GM18867 (cell line): ENCODE measurements at regions not wholly inside any gene's neighbourhood (a gene's known extent, or its start where the extent isn't known, plus 50 kb on each side); places are given as distances from the start of the nearest gene placed in this dataset.
A peak's percentile ranks its signal among the peaks of the same experiment; 100 is the strongest.

Experiments
- ATAC-seq: cut with Tn5 transposase; IDR thresholded peaks from one replicate; pipeline ENCODE4 v1.9.1; 2021; ENCODE audit warnings: mild to moderate bottlenecking, moderate library complexity; ENCODE audit not compliant: unreplicated experiment

DNA sequence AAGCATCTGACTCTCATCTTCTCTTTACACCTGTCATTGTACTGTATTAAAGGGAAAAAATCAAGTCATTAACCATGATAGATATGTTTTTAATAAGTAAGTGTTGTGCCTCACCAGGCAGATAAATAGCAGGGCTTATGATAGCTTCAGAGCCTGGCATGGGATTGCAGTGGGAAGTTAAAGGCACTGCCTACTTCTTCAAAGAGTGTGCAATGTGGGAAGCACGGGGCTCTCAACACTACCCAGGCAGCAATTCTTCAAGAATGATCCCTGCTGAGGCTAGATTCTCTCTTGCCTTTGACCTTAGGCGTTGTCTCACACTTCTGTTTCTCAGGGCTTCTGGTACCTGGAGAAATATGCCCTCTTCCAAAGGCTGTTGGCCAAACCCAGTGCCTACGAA, 297.3 kb downstream of the MAF start:
- no peak for ATAC-seq

- ATAC-seq, result no peak
These were observed 297.8 kb downstream of the MAF start for GRCh38 chr16:79302731-79303130.

DNA sequence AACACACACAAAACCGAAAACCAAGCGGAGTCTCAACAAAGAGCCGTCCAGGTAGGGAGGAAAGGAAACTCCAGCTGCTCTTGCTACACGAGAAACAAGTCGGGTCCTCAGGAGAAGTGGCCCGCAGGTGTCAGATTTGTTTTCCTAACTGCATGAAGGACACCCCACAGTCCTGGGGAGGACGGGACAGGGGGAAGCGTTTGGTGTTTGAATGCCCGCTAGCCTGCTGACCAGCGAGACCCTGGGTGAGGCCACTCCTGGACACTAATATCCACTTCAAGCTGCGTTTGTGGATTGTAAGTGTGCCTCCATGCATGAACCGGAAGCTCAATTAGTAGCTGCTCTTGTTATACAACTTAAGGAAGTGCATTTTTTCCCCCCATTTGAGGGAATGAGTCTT, 299.5 kb downstream of the MAF start:
- no peak for ATAC-seq

DNA sequence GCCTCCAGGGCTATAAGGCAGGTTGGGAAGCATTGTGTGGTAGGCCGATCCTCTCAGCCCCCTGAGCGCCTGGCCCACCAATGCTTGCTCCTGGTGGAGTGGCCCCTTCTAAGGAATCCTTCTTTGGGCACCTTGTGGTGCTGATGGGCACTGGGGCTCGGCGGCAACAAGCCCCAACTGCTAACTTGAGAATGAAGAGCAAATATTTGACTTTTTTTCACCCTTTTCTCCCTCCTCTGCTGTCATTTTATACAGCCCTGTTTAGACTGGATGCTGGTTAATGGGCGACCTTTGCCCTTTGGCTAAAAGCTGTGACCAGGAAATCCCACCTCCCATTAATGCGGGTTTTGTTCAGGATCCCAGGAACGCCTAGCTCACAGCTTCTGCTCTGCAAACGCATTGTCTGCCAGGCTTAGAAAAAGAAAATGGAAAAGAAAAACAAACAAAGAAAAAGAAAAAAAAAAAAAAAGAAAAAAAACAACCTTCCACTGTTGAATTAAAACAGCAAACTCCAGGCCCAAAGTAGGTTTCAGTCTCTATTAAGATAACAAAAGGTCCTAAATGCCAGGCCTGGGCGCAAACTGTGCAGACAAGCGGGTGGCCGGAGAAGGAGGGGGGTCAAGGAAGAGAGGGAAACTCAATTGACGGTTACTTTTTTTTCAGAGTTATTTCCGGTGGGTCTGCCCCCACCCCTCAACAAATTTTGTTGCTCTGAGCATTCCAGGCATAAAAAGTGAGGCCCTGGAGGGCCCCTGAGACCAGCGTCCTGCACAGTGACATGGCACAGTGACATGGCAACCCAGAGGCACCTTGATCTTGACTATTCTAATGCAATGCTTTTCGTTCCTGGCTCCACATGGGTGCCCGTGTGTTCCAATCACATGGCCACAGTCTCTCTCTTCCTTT, 301.4 kb downstream of the MAF start:
- no peak for ATAC-seq

DNA sequence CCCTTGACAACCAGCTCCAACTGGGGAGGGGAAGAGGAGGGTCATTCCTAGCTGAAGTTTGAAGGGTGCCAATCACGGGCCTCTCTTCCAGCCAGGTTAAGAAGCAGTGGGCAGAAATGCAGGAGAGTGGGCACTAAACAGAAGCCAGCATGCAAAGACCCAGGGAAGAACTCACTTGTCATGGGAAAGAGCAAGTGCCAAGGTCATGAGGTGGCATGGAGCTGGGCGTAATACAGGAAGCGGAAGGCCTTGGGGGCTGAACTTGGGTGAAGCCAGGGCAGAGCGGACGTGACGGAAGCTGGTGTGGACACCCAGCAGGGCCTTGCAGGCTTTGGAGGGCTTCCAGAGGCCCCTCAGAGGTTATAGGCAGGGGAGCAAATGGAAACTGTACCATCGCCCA, 302.1 kb downstream of the MAF start:
- ATAC-seq, result no peak

- ATAC-seq, result no peak
These were observed 302.7 kb downstream of the MAF start for GRCh38 chr16:79297805-79298204.

GRCh38 chr16:79297296-79297695, 303.2 kb downstream of the MAF start:
- no peak for ATAC-seq

DNA sequence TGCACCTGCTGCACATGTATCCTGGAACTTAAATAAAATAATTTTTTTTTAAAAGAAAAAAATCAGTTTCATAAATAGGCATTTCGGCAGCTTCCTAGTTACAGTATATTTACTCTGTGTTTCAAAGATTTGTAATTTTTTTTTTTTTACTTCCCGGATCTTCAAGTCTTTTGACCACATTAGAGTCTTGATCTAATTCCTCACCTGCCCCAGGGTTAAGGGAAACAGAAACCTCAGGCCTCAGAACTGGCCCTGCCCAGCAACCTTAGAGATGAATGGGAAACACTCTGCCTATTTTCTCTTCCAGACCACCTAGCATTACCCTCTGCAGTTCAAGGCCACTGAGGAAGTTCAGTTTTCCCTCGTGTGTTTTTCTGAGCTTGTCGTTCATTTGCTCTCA, 304.0 kb downstream of the MAF start:
- no peak for ATAC-seq

DNA sequence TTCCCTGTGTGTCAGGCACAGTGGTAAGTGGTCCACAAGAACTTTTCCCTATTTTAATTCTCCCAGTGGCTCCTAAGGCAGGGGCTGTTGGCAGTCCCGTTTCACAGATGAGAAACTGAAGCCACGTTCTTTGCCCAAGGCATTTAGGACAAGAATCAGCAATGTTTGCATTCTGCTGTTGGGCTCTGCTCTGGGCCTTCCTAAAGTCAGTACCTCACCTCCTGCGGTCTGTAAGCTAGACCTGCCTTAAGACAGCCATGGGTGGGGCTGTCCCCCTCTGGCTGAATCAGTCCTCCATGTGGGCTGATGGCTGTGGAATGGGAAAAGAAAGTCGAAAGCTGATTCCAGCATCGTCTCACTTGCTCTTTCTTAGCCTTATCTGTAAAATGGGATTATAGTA, 304.8 kb downstream of the MAF start:
- no peak for ATAC-seq

DNA sequence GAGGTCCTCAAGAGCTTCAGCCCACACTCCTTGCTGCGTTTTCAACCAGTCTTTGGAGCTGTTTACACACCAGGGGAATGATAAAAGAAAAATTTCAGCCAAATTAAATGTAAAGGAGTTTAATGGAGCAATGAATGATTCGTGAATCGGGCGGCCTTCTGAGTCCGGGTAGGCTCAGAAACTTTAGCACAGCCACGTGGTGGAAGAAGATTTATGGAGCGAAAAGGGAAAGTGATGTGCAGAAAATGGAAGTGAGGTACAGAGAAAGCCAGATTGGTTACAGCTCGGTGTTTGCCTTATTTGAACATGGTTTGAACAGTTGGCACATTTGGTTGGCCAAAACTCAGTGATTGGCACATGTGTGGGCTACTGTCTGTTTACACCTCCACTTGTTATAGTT, 305.4 kb downstream of the MAF start:
- no peak for ATAC-seq

DNA sequence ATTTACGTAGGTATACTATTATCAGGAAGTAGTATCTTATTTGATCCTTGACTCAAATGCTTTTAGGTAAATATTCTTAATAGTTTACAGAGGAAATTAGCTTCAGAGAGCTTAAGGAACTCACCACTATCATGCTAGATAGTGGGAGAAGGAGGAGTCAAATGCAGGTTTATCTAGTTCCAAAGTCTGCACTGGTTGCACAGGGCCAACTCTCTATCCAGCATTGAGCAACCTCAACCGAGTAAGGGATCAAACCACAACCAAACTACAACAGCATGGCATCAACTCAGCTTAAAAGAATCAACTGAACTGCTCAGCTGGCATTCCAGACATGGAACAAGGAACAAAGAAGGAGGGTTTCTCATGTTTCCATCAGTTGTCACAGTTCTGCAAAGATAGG, 306.0 kb downstream of the MAF start:
- ATAC-seq, result no peak

GRCh38 chr16:79293836-79294460, 306.6 kb downstream of the MAF start:
- ATAC-seq, result no peak

- peak; percentile 49 for ATAC-seq
These were observed 312.5 kb downstream of the MAF start for GRCh38 chr16:79288066-79288465.

GRCh38 chr16:79287424-79287917, 313.1 kb downstream of the MAF start:
- ATAC-seq, result peak; percentile 4

DNA sequence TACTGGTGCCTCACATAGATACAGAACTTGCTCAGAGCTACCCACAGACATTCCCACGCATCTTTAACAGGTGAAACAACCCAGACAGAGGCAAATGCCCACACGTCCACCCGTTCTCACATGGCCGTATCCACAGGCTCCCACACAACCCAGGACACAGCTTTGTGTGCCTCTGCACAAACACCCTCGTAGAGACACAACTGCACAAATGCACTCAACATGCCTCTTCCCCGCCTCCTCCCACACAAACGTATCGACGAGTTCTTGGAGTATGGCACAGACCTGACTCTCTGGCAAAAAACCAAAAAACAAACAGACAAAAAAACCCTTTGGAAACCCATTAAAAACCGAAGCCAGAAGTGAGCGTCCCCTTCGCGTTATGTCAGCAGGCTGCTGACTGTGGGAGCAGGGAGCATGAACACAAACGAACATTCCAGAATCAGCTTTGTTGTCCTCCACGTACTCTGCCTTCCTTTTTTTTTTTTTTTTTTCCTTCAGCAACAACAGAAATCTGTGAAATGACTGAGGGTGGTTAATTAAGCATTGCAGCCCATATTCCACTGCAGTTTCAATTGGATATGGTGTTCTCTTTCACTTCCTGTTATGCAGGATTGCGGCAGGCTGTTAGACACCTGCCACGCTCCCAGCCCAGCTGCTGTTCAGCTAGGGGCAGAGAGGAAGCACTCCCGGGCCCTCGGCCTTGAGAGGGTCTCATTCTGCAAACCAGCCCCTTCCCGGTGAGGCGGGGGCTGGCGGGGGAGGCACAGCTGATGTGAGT, 313.7 kb downstream of the MAF start:
- ATAC-seq, result peak; percentile 84

DNA sequence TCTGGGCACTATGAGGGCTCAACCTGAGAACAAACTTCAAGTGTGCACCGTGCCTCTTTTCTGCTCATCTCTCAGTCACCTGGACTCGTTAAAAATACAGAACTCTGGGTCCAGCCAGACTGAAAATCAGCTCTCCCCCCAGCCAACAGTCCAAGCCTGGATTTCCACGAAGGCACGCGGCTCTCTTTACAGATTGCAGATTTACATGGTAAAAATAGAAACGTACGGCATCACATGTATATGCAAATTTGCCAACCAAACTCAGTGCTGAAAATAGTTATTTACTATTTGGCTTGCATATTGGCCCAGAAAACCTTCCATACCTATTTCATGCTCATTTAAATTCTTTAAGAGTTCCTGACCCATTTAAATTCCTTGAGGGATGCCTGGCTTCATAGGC, 315.8 kb downstream of the MAF start:
- no peak for ATAC-seq

- ATAC-seq, result peak; percentile 53
These were observed 317.0 kb downstream of the MAF start for GRCh38 chr16:79283578-79283977.

GRCh38 chr16:79282806-79283205, 317.7 kb downstream of the MAF start:
- ATAC-seq, result no peak

DNA sequence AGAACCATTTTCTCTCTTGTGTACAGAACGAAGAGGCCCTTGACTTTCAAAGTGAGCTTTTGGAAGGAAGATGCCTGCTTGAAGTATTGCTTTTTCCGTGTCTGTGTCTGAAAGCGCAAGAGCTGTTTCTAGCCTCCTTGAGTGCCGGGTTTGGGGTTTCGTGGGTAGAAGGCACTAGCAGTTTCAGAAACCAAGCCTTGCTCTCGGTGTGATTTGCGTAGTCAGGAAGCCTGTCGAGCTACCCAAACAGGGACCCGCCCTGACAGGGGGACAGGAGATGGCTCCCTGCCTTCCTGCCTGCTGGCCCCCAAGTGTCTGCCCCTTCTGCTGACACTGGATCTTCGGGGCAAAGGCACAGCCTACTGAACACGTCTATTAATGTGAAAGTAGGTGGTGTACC, 322.0 kb downstream of the MAF start:
- peak; percentile 93 for ATAC-seq

GRCh38 chr16:79276501-79276900, 324.0 kb downstream of the MAF start:
- ATAC-seq, result no peak

DNA sequence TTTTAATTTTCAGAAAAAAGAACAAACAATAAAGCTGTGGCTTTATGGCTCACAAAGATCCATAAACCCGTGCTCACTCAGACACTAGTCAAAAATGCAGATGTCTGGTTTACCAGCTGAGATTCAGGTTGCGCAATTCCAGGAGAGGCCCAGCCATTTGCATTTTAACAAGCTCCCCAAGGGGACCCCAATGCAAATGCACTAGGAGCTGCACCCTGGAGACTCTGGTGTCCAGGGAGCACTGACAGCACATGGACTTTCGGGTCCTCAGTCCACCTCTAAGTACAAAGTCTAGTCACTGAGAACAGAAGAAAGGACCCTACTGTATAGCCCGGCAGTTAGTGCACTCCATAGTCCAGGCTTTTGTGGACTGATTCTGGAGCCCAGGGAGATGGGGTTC, 326.3 kb downstream of the MAF start:
- ATAC-seq, result no peak
